GM18511 (cell line): ENCODE measurements at regions not wholly inside any gene's neighbourhood (a gene's known extent, or its start where the extent isn't known, plus 50 kb on each side); places are given as distances from the start of the nearest gene placed in this dataset.

Experiments used
- ATAC-seq: cut with Tn5 transposase; IDR thresholded peaks from one replicate; pipeline ENCODE4 v1.9.1; 2021; ENCODE audit warnings: mild to moderate bottlenecking, moderate library complexity; ENCODE audit not compliant: unreplicated experiment

DNA sequence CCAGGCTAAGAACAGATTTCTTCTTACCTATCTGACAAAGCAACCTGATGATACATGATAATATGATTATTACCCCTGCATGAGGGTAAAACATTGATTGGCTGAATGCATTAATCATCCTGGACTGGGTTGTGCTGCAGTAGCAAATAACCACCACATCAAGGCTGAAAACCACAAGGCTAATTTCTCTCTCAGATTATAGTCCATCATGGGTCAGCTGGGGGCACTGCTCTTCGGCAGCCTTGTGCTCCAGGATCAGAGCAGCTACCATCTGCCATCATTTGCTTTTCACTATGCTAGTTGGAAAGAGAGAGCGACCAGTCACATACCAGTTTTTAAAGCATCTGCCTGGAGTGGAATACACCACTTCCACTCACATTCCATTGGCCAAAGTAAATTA lies 383.5 kb downstream of the RASEF start:
- no peak for ATAC-seq

- no peak for ATAC-seq
Observed at GRCh38 chr9:82680179-82680935, 382.6 kb downstream of the RASEF start.

GRCh38 chr9:82681809-82682208 lies 381.1 kb downstream of the RASEF start:
- ATAC-seq, result no peak

GRCh38 chr9:82682431-82682830 lies 380.5 kb downstream of the RASEF start:
- ATAC-seq, result no peak

GRCh38 chr9:82695704-82696103 lies 367.2 kb downstream of the RASEF start:
- ATAC-seq, result no peak

GRCh38 chr9:82706786-82707185 lies 356.2 kb downstream of the RASEF start:
- no peak for ATAC-seq

- ATAC-seq, result no peak
Observed at GRCh38 chr9:82716821-82717220, 346.1 kb downstream of the RASEF start.

- no peak for ATAC-seq
Observed at GRCh38 chr9:82720515-82720914, 342.4 kb downstream of the RASEF start.

DNA sequence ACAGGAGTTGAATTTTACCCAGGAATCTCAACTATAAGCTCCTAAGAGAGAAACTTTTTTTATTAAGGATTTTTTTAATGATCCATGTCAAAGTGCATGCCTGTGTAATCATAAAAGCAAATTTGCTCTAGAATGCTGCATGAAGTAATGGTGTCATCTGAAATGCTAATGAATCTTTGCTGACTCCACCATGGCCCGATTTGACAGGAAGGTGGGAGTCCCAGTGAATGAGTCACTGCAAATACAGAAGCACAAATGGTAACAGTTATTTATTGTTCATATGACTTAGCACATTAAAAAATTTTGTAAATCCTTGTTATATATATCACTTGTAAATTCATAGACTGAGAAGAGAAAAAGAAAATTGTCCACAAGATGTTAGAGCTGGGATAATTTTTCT lies 341.3 kb downstream of the RASEF start:
- no peak for ATAC-seq

- ATAC-seq, result no peak
Observed at GRCh38 chr9:82722051-82722450, 340.9 kb downstream of the RASEF start.

DNA sequence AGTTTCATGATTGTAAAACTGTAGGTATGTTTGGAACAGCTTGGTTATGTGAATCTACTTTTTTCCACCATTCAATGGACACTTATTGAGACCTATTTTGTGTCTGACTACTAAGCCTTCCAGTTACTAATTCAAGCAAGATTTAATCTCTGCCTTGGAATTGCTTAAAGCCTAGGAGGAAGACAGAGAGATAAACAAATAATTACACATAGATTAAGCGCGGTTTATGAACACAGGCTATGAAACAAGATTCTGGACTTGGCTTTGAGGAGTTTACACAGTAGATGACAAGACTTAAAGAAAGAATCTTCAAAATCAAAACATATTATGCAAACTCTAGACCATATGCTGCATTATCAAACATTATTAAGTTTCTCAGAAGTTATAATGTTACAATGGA lies 340.4 kb downstream of the RASEF start:
- ATAC-seq, result no peak

- no peak for ATAC-seq
Observed at GRCh38 chr9:82726424-82727276, 336.3 kb downstream of the RASEF start.

- ATAC-seq, result no peak
Observed at GRCh38 chr9:82729141-82729540, 333.8 kb downstream of the RASEF start.

DNA sequence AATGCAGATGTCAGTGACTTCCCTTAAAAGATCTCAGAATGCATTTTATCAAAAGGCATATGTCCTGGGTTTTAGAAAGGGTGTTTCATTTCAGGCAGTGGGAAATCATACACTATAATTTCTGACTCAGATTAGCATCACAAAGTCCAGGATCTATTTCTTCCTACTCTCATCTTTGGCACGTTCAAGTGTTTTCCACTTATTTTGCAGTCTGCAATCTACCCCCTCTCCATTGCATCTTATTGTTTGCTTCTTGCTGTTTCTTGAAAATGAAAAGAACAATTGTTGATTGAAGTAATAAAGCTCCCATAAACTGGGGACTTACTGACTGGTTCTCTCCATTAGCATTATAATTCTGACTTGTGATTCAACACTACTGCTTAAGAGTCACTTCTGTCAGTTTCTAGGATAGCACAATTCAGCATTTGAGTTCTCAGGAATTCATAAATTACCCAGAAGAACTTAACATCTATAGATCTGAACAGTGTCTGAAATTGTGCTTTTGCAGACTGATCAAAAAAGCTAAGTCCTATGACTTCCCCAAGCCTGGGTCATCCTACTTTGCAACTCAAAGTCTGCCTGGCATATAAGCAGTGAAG lies 332.9 kb downstream of the RASEF start:
- no peak for ATAC-seq

DNA sequence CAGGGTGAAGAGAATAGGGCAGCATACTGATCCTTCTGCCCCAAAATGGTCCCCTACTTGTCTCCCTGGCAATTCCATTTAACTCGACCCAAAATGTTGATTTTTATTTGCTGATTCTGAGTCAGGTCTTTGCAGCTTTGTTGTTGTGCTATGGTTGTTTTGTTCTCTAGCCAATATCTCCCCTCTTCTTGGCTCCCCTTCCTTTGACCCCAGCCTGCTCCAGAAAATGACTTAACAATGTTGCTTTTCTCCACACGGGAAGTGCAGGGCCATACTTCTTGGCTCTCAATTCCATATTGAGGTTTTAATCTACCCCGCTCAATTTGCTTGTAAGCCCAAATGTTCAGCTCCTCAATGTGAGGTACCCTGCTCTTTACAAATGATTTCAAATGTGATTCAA lies 330.0 kb downstream of the RASEF start:
- ATAC-seq, result no peak

DNA sequence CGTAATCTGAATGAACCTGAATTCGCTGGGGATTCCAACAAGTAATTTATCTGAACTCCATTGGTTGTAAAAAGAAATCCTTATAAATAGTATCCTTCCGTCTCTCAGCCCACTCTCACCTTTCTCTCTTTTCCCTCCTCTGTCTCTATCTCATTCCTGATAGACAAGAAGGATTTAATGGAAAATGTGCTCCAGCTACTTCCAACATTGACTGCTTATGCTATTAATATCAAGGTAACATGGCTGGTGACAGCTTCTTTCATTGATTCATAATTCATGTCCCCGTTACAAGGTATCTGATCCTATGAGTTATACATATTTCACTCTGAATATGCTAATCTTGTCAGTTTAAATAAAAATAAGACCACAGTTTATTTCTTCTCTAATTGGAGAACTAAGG lies 326.8 kb downstream of the RASEF start:
- no peak for ATAC-seq

DNA sequence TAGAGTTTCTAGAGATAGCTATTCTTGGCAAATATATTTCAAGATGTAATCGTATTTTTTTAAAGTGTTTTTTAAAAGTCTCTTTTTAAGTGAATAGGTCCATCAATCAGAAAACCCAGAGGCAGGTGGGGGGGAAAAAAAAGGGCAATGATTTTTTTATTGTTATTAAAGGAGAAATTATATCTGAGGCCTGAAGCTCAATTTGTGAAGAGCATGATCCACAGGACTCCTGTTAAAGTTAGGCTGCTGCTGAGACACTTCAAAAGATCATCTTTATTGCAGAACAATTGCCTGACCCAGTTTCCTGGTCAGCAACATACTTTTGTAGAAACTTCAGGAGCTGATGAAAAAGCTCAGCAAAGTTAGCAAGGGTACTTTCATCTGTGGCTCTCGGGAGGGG lies 326.2 kb downstream of the RASEF start:
- no peak for ATAC-seq

DNA sequence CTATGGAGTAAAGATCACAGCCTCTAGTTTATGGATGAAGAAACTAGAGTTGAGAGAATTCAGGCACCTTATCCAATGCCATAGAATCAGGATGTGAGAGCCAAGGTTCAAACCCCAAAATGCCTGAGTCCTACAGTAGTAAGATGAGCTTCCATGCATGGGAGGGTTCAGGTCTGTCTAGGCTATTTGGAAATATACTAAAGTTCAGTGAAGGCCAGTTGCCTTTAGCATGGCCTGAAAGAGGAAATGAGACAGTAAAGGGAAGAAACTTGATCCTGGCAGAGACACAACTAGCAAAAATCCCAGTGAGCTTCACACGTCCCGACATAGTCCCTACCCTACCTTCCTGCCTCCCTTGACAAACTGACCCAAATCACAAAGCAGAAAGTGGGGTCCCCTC lies 317.0 kb downstream of the RASEF start:
- ATAC-seq, result no peak

- ATAC-seq, result no peak
Observed at GRCh38 chr9:82750411-82750913, 312.5 kb downstream of the RASEF start.

DNA sequence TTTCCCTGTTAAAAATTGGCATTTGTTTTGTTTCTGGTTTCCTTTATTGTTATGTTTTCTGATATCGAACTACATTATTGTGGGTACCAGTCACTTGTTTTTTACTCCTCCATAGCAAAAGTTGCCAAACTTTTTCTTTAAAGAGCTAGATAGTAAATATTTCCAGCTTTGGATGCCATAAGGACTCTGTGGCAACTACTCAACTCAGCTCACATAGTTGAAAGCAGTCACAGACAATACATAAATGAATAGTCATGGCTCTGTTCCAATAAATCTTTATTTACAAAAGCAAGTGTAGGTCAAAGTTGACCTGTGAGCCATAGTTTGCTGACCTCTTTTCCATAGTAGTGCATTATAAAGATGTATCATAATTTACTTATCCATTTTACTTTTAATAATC lies 305.0 kb downstream of the RASEF start:
- ATAC-seq, result no peak

DNA sequence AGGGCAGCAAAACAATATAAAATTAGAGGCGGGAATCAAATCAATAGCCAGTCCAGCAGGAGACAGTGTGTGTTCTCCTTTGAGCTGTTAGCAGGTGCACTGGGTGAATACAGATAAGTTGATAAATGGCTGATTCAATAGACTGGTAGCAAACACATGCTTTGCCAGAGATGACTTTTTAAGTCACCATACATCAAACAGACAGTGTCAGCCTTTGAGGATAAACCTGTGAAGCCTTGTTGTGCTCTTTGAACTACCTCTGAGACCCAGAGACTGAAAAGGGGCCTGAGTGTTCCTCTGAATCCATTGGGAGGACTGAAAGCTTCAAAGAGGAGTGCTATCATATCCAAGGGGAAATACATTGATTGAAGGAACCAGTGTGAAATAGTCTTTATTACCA lies 301.9 kb downstream of the RASEF start:
- ATAC-seq, result no peak

GRCh38 chr9:82761956-82762355 lies 301.0 kb downstream of the RASEF start:
- ATAC-seq, result no peak
